Kidney epithelial cell (primary cell): ENCODE measurements at regions not wholly inside any gene's neighbourhood (a gene's known extent, or its start where the extent isn't known, plus 50 kb on each side); places are given as distances from the start of the nearest gene placed in this dataset.

ENCODE experiments used
- DNase-seq: peaks from one replicate; pipeline ENCODE4 v3.0.0-alpha.2; 2010; ENCODE audit warnings: low read depth
- H3K27me3 ChIP-seq: 2 replicates; pipeline ENCODE4 v1.6.0; 2011; ENCODE audit warnings: low read length; ENCODE audit not compliant: control insufficient read depth, insufficient read depth
- H3K36me3 ChIP-seq: 2 replicates; pipeline ENCODE4 v1.5.1; 2011; ENCODE audit warnings: low read length; ENCODE audit not compliant: control insufficient read depth, insufficient read depth
- H3K4me3 ChIP-seq: 2 replicates; pipeline ENCODE4 v1.5.1; 2011; ENCODE audit warnings: low read depth, mild to moderate bottlenecking, control low read depth, low read length
- CTCF ChIP-seq: IDR thresholded peaks from 2 replicates; pipeline ENCODE4 v1.5.1; 2011; ENCODE audit warnings: mild to moderate bottlenecking, moderate library complexity, low read length, control low read depth, inconsistent platforms; ENCODE audit not compliant: insufficient read depth, poor library complexity, severe bottlenecking

DNA sequence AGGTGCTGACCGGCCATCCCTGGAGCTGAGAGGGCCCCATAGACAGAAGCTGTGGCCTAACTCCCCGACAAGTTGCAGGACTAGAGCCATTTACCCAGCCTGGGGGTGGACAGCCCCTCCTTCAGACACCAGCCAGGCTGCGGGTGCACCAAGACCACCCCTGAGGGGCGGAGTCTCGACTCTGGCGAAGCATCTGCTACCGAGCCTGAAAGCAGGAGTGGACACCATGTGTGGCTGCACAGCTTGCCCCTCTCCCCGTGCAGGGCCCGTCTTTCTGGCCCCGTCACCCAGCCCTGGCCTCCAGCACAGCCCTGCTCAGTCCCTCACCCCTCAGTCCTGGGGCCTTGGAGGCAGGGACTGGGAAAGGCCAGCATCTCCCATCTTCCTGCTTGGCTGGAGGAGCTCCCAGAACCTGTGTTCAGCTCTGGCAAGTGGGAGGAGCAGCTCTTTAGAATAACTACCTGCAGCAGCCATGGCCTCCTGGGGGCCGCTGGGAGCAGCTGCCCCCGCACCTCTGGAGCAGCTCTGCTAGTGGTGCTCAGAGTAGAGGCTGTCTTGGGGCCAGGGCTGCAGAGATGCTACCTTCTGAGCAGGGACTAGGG is 275.8 kb downstream of the NDUFA10 start:
- peaks cover 6% of the 10 kb centered on the region for H3K27me3 ChIP-seq
- H3K4me3 ChIP-seq: no peak overlapping the region
- no peak for TF ChIP-seq CTCF
- H3K36me3 ChIP-seq: no peaks in the 10 kb centered on the region
- no peak for DNase-seq

- no peaks in the 10 kb centered on the region for H3K36me3 ChIP-seq
These were observed 276.3 kb downstream of the NDUFA10 start for GRCh38 chr2:239748811-239749210.

DNA sequence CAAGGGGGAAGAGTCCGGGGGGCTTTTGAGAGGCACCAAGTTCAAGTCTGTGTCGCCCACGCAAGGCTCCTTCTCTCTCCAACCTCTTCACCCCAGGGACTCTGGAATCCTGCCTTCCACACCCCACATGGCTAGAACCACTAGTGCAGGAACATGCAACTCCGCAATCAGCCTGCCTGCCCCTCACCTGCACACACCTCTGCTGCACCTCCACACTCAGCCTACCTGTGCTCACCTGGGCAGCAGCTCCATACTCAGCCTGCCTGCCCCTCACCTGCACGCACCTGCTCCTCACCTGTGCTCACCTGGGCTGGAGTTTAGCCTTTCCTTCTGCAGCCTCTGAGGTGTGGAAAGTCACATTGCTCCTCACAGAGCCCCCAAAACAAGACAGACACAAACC is 277.4 kb downstream of the NDUFA10 start:
- DNase-seq: no peak
- Histone ChIP-seq H3K4me3 (no peak overlapping the region), H3K36me3 (no peaks in the 10 kb centered on the region), H3K27me3 (peaks cover 6% of the 10 kb centered on the region)
- TF ChIP-seq CTCF: no peak

More at GRCh38 chr2:239748811-239749210, 276.3 kb downstream of the NDUFA10 start:
- Histone ChIP-seq H3K27me3 (peaks cover 6% of the 10 kb centered on the region), H3K4me3 (no peak overlapping the region)
- no peak for TF ChIP-seq CTCF
- DNase-seq: no peak

- H3K4me3 ChIP-seq: no peak overlapping the region
- peaks cover 6% of the 10 kb centered on the region for H3K27me3 ChIP-seq
- no peak for TF ChIP-seq CTCF
- DNase-seq: no peak
- H3K36me3 ChIP-seq: no peaks in the 10 kb centered on the region
These were observed 277.9 kb downstream of the NDUFA10 start for GRCh38 chr2:239747274-239747673.

DNA sequence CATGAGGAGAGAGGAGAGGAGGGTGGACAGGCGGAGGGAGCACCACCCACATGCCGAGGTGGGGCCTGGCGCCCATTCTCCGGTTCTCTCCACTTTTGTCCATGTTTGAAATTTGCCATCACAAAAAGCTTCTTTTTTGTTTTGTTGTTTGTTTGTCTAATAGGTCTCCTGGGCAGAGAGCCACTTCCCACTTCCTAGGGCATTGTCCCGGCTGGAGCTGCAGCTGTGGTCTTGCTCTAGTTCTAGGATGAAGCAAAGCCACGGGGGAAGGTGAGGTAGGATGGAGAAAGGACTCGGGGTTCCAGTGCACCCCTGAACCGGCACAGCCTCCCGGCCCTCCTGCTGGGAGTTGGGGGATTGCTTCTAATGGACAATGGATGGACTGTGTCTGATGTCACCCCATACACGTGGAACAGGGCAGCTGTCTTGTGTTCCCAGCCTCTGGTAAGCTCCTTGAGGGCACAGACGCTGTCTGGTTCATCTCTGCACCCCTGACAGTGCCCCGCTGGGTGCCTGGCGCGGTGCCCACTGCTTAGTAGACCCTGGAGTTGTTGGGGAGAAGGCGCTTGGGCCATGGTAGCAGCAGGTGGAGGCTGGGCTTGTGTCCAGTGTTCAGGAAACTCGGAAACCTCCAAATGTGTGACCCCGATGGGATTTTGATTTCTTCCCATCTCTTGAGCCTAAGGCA is 278.4 kb downstream of the NDUFA10 start:
- Histone ChIP-seq H3K27me3 (peaks cover 6% of the 10 kb centered on the region), H3K4me3 (no peak overlapping the region), H3K36me3 (no peaks in the 10 kb centered on the region)
- DNase-seq: no peak
- TF ChIP-seq CTCF: no peak
